Prostate gland (tissue), 2 donors: ENCODE measurements at regions not wholly inside any gene's neighbourhood (a gene's known extent, or its start where the extent isn't known, plus 50 kb on each side); places are given as distances from the start of the nearest gene placed in this dataset.
"Not testable (repeated sequence)": the region's sequence is repeated elsewhere in the genome, so short reads cannot be mapped to it uniquely, and the experiment has no call there.

ENCODE experiments used
- DNase-seq: peaks from one replicate; pipeline ENCODE4 v3.0.0-alpha.2; 2019; ENCODE audit warnings: low spot score
- H3K27ac ChIP-seq, 2 donors: fragments of 200-600 bp; sonication (generic); 2 replicates each; pipeline ENCODE4 v1.5.1; 2017 to 2019
- H3K27me3 ChIP-seq: fragments of 200-600 bp; sonication (generic); replicated peaks from 2 replicates; pipeline ENCODE4 v1.5.1; 2019; ENCODE audit not compliant: insufficient read depth
- H3K36me3 ChIP-seq, 2 donors: fragments of 200-600 bp; sonication (generic); 1 replicate in 1 of 2; 2 replicates in 1 of 2; pipeline versions ENCODE4 v1.5.1 to v1.8.1; 2017 to 2019
- H3K4me1 ChIP-seq: fragments of 200-600 bp; sonication (generic); replicated peaks from 2 replicates; pipeline ENCODE4 v1.5.1; 2019
- H3K4me3 ChIP-seq, 2 donors: fragments of 200-600 bp; sonication (generic); 2 replicates each; pipeline ENCODE4 v1.5.1; 2017 to 2019
- H3K9me3 ChIP-seq: fragments of 200-600 bp; sonication (generic); 2 replicates; pipeline ENCODE4 v1.5.1; 2017
- POLR2A ChIP-seq: fragments of 450-650 bp; IDR thresholded peaks from one replicate; pipeline ENCODE4 v1.6.1; 2016; ENCODE audit warnings: antibody characterized with exemption, mild to moderate bottlenecking
- POLR2AphosphoS5 ChIP-seq: sonication (generic); formaldehyde crosslinking; IDR thresholded peaks from one replicate; pipeline ENCODE4 v1.6.1; 2017; ENCODE audit warnings: antibody characterized with exemption
- WGBS: methylation state at CpG from one replicate; pipeline ENCODE4 v1.1.5; 2018; 5-methylcytosine and 5-hydroxymethylcytosine counted together
- intact Hi-C: fragments of 100-400 bp; cut with DNase I; formaldehyde crosslinking; loops from one replicate; pipeline ENCODE4 v1.14.2; 2022
- TF ChIP-seq, protein P1 (sequence below), 4 experiments: fragments of 200-600 bp in 2 of 4; fragments of 450-650 bp in 2 of 4; sonication (generic) in 2 of 4; IDR thresholded peaks; 1 replicate in 3 of 4; 2 replicates in 1 of 4; pipeline ENCODE4 v1.5.1; 2016 to 2019; ENCODE audit warnings: antibody characterized with exemption in 4 of 4, mild to moderate bottlenecking in 2 of 4, moderate library complexity in 2 of 4

GRCh38 chr14:44453433-44454171, 53.5 kb downstream of the FSCB start:
- 75% methylated on average over 6 of the region's 6 CpGs for WGBS
- no peaks in the 10 kb centered on the region for H3K36me3 ChIP-seq
- no peak for DNase-seq
- H3K4me1 ChIP-seq, result no peaks in the 10 kb centered on the region
- no peak for TF ChIP-seq POLR2A
- TF ChIP-seq, protein P1, sequence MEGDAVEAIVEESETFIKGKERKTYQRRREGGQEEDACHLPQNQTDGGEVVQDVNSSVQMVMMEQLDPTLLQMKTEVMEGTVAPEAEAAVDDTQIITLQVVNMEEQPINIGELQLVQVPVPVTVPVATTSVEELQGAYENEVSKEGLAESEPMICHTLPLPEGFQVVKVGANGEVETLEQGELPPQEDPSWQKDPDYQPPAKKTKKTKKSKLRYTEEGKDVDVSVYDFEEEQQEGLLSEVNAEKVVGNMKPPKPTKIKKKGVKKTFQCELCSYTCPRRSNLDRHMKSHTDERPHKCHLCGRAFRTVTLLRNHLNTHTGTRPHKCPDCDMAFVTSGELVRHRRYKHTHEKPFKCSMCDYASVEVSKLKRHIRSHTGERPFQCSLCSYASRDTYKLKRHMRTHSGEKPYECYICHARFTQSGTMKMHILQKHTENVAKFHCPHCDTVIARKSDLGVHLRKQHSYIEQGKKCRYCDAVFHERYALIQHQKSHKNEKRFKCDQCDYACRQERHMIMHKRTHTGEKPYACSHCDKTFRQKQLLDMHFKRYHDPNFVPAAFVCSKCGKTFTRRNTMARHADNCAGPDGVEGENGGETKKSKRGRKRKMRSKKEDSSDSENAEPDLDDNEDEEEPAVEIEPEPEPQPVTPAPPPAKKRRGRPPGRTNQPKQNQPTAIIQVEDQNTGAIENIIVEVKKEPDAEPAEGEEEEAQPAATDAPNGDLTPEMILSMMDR (IDR thresholded peaks at IDR 0.05), result no peak
- no peak for TF ChIP-seq POLR2AphosphoS5
- H3K27ac ChIP-seq, result no peak overlapping the region
- H3K4me3 ChIP-seq, result no peak overlapping the region
- H3K27me3 ChIP-seq, result no peaks in the 10 kb centered on the region
- no peaks in the 10 kb centered on the region for H3K9me3 ChIP-seq
- intact Hi-C loops, result no loop called here

GRCh38 chr14:44450232-44450631, 56.9 kb downstream of the FSCB start:
- 93% methylated on average over 3 of the region's 3 CpGs for WGBS
- H3K27ac ChIP-seq, H3K4me3 ChIP-seq, H3K9me3 ChIP-seq, H3K36me3 ChIP-seq, DNase-seq, H3K27me3 ChIP-seq, H3K4me1 ChIP-seq, intact Hi-C loops: not testable (repeated sequence)

DNA sequence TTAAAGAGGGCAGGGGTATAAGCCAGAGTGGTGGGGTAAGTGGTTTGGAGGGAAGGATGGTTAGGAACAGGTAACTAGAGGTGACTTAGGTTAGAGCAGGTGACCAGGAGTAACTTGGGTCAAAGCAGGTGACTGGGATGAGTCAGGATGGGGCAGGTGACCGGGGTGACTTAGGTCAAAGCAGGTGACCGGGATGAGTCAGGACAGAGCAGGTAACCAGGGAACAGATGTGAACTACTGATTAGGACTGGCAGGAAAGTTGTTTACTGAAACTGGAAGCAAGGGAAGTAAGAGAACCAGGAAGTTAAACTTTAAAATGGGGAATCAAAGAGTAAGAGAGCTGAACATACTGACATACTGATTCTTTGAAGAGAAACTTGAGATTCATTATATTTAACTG, 57.4 kb downstream of the FSCB start:
- no peak for DNase-seq
- H3K27me3 ChIP-seq, result no peaks in the 10 kb centered on the region
- no peaks in the 10 kb centered on the region for H3K36me3 ChIP-seq
- intact Hi-C loops, result no loop called here
- WGBS, result 93% methylated on average over 2 of the region's 2 CpGs
- TF ChIP-seq POLR2AphosphoS5 (no peak), POLR2A (no peak)
- TF ChIP-seq, protein P1 (IDR thresholded peaks at IDR 0.05), result no peak
- no peaks in the 10 kb centered on the region for H3K4me1 ChIP-seq
- H3K4me3 ChIP-seq, result no peak overlapping the region
- H3K9me3 ChIP-seq, result no peaks in the 10 kb centered on the region
- no peak overlapping the region for H3K27ac ChIP-seq

- Histone ChIP-seq H3K9me3 (no peaks in the 10 kb centered on the region), H3K4me3 (no peak overlapping the region), H3K36me3 (no peaks in the 10 kb centered on the region), H3K4me1 (no peaks in the 10 kb centered on the region), H3K27me3 (no peaks in the 10 kb centered on the region), H3K27ac (no peak overlapping the region)
- no peak for DNase-seq
- TF ChIP-seq, protein P1 (IDR thresholded peaks at IDR 0.05), result no peak
- TF ChIP-seq POLR2A, result no peak
- no peak for TF ChIP-seq POLR2AphosphoS5
- intact Hi-C loops, result no loop called here
- WGBS, result 69% methylated on average over 5 of the region's 5 CpGs
Observed at GRCh38 chr14:44448951-44449358, 58.1 kb downstream of the FSCB start.

DNA sequence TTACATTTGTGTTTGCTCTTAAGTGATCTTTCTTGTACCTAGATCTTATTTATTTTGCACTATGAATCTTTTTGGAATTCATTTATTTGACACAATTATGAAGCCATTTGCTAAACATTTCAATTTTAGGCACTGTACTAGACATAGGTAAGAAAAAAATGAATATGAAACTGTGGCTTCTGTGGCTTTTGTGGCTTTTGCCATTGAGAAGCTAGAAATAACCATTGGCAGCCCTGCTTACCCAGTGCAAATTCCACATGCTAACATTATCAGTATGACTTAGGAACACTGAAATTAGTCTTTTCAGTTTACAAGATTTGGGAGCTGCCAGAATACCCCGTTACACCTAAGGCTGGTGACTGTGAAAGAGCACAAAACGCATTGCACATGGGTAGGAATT, 60.1 kb downstream of the FSCB start:
- H3K27ac ChIP-seq, result no peak overlapping the region
- no peaks in the 10 kb centered on the region for H3K9me3 ChIP-seq
- no peaks in the 10 kb centered on the region for H3K36me3 ChIP-seq
- DNase-seq, result no peak
- TF ChIP-seq POLR2A (no peak), POLR2AphosphoS5 (no peak)
- TF ChIP-seq, protein P1 (IDR thresholded peaks at IDR 0.05), result no peak
- H3K27me3 ChIP-seq, result no peaks in the 10 kb centered on the region
- 65% methylated on average over 2 of the region's 2 CpGs for WGBS
- H3K4me3 ChIP-seq, result no peak overlapping the region
- intact Hi-C loops, result no loop called here
- no peaks in the 10 kb centered on the region for H3K4me1 ChIP-seq
